ENCODE measurements at regions not wholly inside any gene's neighbourhood (a gene's known extent, or its start where the extent isn't known, plus 50 kb on each side); places are given as distances from the start of the nearest gene placed in this dataset.
A peak's percentile ranks its signal among the peaks of the same experiment; 100 is the strongest.

DNA sequence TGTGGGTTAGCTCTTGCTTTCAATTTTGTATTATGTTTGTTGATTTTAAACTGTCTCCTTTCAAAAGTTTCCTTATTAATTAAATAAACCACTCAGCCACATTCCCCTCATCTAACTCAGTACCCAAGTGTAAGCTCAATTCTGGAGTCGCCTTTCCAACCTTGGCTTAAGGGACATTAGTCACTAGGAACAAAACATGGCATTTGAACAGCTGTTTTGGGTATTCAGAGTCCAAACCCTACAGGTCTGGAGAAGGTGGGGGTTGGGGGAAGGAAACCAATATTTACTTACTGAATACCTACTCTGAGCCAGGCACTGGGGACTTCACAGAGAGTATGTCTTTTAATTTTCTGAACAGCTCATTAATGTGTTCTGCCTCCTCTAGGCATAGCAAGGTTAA lies 117.2 kb upstream of the JUN start:
- Histone ChIP-seq H3K27me3 (no peaks in the 10 kb centered on the region), H3K4me1 (peaks cover 0 to 17% of the 10 kb centered on the region in 2 donors), H3K36me3 (no peaks in the 10 kb centered on the region), H3K27ac (peak overlapping the region in 1 of 2 donors; percentile 83), H3K4me3 (no peak overlapping the region), H3K9me3 (no peaks in the 10 kb centered on the region)
- DNase-seq, result no peak
- intact Hi-C loops (cut with DNase I; ENCODE audit: low total_unique reads), result loop anchor here (10.0 kb wide), 1 partner anchor 116 kb away; the partner anchor contains the start of gene JUN
- TF ChIP-seq CTCF (IDR thresholded peaks at IDR 0.05) (no peak), POLR2A (IDR thresholded peaks at IDR 0.05) (no peak)

- Histone ChIP-seq H3K27ac (peak overlapping the region; percentile 97 to 98), H3K9me3 (no peaks in the 10 kb centered on the region), H3K36me3 (no peaks in the 10 kb centered on the region), H3K4me1 (peaks cover 0 to 9% of the 10 kb centered on the region in 2 donors), H3K4me3 (peak overlapping the region; percentile 29 to 50), H3K27me3 (no peaks in the 10 kb centered on the region)
- DNase-seq, result no peak
- no peak for TF ChIP-seq CTCF (IDR thresholded peaks at IDR 0.05)
- no peak for TF ChIP-seq POLR2A (IDR thresholded peaks at IDR 0.05)
- intact Hi-C loops (cut with DNase I; ENCODE audit: low total_unique reads), result loop anchor here (10.0 kb wide), 1 partner anchor 118 kb away; the partner anchor contains the start of gene JUN
Observed at GRCh38 chr1:58902830-58903513, 119.1 kb upstream of the JUN start.

DNA sequence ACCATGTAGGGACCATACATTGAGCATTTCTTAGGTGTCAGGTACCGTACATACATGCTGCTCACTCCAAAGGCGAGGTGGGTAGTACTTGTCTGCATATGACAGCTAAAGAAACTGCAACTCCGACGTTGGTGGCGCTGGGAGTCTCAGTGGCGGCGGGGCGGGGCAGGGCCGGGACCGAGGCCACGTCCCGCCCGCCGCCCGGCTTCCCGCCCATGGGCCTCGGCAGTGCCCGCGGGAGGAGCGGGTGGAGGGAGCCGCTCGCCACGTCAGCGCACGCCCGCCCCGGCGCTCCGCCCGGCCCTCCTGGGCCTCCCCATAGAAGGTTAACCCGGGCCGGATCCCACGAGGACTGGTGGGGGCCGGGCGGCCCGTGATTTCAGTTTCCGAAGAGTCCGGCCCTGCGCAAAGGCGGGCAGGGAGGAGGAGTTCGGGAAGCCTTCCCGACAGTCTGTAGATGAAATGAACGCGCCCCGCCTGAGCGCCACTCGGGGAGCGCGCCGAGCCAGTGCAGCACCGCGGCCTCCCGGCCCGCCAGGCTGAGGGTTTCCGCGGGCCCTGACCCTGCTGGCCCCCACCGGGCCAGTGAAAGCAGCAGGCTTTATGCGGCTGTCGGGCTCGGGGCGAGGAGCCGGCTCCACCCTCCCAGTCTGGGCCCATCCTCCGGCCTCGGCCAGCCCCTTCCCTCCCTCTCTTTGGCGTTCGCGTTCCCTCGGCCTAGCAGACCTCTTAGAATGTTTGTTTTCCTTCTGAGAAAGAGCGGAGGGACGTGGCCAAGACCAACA lies 119.9 kb upstream of the JUN start:
- intact Hi-C loops (cut with DNase I; ENCODE audit: low total_unique reads), result loop anchor here (10.0 kb wide), 1 partner anchor 119 kb away; the partner anchor contains the start of gene JUN
- no peaks in the 10 kb centered on the region for H3K9me3 ChIP-seq
- peak; percentile 95 to 96 for DNase-seq
- peak in 1 of 4 experiments; percentile 26 for TF ChIP-seq CTCF (IDR thresholded peaks at IDR 0.05)
- peak; percentile 93 for TF ChIP-seq POLR2A (IDR thresholded peaks at IDR 0.05)
- H3K4me3 ChIP-seq, result peak overlapping the region; percentile 29 to 50
- H3K27me3 ChIP-seq, result no peaks in the 10 kb centered on the region
- peaks cover 0 to 8% of the 10 kb centered on the region in 2 donors for H3K4me1 ChIP-seq
- no peaks in the 10 kb centered on the region for H3K36me3 ChIP-seq
- H3K27ac ChIP-seq, result peak overlapping the region; percentile 97 to 98

- intact Hi-C loops (cut with DNase I; ENCODE audit: low total_unique reads), result loop anchor here (10.0 kb wide), 1 partner anchor 120 kb away; the partner anchor contains the start of gene JUN
- Histone ChIP-seq H3K4me1 (peaks cover 0 to under 1% of the 10 kb centered on the region in 2 donors), H3K27ac (peak overlapping the region; percentile 97 to 98), H3K27me3 (no peaks in the 10 kb centered on the region), H3K36me3 (no peaks in the 10 kb centered on the region), H3K9me3 (no peaks in the 10 kb centered on the region), H3K4me3 (peak overlapping the region; percentile 29 to 50)
- TF ChIP-seq POLR2A (IDR thresholded peaks at IDR 0.05) (no peak), CTCF (IDR thresholded peaks at IDR 0.05) (no peak)
- no peak for DNase-seq
Observed at GRCh38 chr1:58904299-58905125, 120.7 kb upstream of the JUN start.

Data from uterus (tissue), 3 donors.